ENCODE measurements at regions not wholly inside any gene's neighbourhood (a gene's known extent, or its start where the extent isn't known, plus 50 kb on each side); places are given as distances from the start of the nearest gene placed in this dataset.

DNA sequence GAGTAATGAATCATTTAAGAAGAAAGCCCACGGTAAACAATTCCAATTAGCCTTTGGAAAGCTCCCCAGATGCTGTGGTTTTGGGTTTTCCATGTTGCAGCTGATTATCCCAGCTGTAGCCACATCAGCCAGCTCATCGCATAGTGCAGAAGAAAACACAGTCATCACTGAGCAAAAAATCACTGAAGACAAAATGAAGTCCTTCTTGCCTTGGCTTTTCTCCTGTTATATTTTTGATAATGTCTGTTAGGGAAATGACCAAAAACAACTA, 193.0 kb upstream of the C1QTNF7 start:
- TF ChIP-seq, protein P1, sequence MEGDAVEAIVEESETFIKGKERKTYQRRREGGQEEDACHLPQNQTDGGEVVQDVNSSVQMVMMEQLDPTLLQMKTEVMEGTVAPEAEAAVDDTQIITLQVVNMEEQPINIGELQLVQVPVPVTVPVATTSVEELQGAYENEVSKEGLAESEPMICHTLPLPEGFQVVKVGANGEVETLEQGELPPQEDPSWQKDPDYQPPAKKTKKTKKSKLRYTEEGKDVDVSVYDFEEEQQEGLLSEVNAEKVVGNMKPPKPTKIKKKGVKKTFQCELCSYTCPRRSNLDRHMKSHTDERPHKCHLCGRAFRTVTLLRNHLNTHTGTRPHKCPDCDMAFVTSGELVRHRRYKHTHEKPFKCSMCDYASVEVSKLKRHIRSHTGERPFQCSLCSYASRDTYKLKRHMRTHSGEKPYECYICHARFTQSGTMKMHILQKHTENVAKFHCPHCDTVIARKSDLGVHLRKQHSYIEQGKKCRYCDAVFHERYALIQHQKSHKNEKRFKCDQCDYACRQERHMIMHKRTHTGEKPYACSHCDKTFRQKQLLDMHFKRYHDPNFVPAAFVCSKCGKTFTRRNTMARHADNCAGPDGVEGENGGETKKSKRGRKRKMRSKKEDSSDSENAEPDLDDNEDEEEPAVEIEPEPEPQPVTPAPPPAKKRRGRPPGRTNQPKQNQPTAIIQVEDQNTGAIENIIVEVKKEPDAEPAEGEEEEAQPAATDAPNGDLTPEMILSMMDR (IDR thresholded peaks at IDR 0.05) = no peak
- H3K27ac ChIP-seq = no peak overlapping the region
- no peak for DNase-seq
- no peaks in the 10 kb centered on the region for H3K9me3 ChIP-seq
- no peaks in the 10 kb centered on the region for H3K36me3 ChIP-seq
- H3K4me1 ChIP-seq = peaks cover 31% of the 10 kb centered on the region
- intact Hi-C loops (cut with DNase I) = loop anchor here (5.0 kb wide), 1 partner anchor 223 kb away; no protein-coding TSS in a partner anchor
- no peak overlapping the region for H3K4me3 ChIP-seq
- H3K27me3 ChIP-seq (ENCODE audit: low read depth) = no peaks in the 10 kb centered on the region
- no peak for ATAC-seq

DNA sequence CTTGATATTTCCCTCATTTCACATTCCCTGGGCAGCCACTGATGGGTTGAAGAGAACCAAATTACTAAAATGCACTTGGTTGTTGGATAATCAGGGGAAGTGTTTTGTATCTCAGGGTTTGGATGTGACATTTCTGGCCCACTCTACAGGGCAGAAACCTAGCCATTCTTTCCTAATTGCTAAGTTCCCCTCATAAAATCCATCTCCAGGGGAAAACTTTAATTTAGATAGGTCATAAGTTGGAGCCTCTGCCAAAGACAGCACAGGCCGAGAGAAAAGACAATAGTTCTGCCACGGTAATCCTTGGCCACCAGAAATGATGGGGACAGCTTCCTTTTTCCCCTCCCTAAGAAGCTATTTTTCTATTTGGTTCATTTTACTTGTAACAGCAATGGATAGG, 192.7 kb upstream of the C1QTNF7 start:
- no peaks in the 10 kb centered on the region for H3K36me3 ChIP-seq
- no peaks in the 10 kb centered on the region for H3K27me3 ChIP-seq (ENCODE audit: low read depth)
- peaks cover 31% of the 10 kb centered on the region for H3K4me1 ChIP-seq
- no peak overlapping the region for H3K27ac ChIP-seq
- intact Hi-C loops (cut with DNase I) = no loop called here
- TF ChIP-seq, protein P1 (IDR thresholded peaks at IDR 0.05) = no peak
- DNase-seq = no peak
- H3K4me3 ChIP-seq = no peak overlapping the region
- H3K9me3 ChIP-seq = no peaks in the 10 kb centered on the region
- ATAC-seq = no peak

DNA sequence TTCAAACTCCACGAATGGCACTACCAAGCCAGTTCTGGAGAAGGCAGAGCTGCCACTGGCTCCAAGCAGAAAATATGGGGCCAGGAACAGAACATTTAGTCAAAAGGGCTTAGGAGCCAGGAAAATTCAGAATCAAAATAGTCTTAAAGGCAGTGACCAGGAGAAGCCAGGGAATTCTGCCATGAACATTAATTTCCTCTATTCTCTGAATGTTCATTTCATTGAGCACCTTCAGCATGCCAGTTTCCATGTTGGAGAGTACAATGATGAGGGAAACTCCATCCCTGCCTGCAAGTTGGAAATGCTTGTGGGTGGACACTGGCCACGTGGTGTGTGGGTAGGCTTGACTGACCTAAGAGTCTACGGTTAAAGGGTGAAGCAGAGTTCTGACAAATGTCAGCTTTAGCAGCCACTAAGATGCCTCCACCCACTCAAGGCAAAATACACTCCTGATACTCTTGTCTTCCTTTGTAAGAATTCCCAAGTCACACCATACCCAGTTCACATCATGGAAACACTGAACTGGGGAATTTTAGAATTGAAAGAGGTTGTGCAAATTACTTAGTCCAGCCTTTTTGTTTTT, 190.1 kb upstream of the C1QTNF7 start:
- no peak for ATAC-seq
- H3K27ac ChIP-seq = no peak overlapping the region
- H3K27me3 ChIP-seq (ENCODE audit: low read depth) = no peaks in the 10 kb centered on the region
- no peak overlapping the region for H3K4me3 ChIP-seq
- H3K9me3 ChIP-seq = no peaks in the 10 kb centered on the region
- peaks cover 20% of the 10 kb centered on the region for H3K4me1 ChIP-seq
- intact Hi-C loops (cut with DNase I) = no loop called here
- no peak for DNase-seq
- H3K36me3 ChIP-seq = no peaks in the 10 kb centered on the region
- TF ChIP-seq, protein P1 (IDR thresholded peaks at IDR 0.05) = no peak

DNA sequence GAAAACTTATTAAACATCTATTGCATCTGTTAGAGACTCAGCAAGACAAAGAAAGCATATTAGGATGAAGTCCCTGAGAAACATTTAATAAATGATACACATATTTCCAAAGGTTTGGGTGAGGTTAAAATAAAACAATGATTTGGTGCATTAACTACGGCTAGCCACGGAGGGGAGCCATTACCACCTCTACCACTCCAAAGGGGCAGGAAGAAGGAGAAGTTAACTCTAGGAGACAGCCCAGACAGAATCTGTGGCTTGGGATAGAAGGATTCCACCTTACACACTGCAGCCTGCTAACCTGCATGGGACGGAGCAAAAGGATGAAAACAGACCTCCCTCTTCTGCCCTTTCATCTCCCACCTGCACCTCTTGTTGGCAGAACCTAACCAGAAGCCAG, 189.1 kb upstream of the C1QTNF7 start:
- Histone ChIP-seq H3K9me3 (no peaks in the 10 kb centered on the region), H3K27ac (no peak overlapping the region), H3K36me3 (no peaks in the 10 kb centered on the region), H3K4me3 (no peak overlapping the region), H3K4me1 (peaks cover 10% of the 10 kb centered on the region), H3K27me3 (ENCODE audit: low read depth) (no peaks in the 10 kb centered on the region)
- ATAC-seq (peak; percentile 85 to 86), DNase-seq (no peak)
- intact Hi-C loops (cut with DNase I) = no loop called here
- TF ChIP-seq, protein P1 (IDR thresholded peaks at IDR 0.05) = peak; percentile 58

DNA sequence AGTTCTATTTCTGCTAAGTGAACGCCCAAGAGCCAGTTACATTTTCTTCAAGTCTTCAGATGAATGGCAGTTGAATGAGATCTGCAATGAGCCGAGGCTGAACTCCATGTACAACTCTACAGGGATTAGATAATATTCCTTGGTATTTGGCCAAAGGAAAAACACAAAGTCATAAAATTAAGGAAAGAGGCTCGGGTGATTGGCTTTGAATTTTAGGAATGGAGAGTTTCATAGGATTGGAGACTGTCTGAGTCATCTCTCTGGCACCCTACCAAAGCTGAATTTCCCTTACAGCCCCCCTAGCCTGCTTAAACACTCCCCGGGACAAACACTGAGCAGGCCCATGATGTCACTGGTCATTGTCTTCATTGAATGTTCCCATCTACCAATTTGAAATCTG, 188.0 kb upstream of the C1QTNF7 start:
- Histone ChIP-seq H3K27ac (no peak overlapping the region), H3K9me3 (no peaks in the 10 kb centered on the region), H3K36me3 (no peaks in the 10 kb centered on the region), H3K4me3 (no peak overlapping the region), H3K27me3 (ENCODE audit: low read depth) (no peaks in the 10 kb centered on the region), H3K4me1 (peaks cover 4% of the 10 kb centered on the region)
- intact Hi-C loops (cut with DNase I) = no loop called here
- TF ChIP-seq, protein P1 (IDR thresholded peaks at IDR 0.05) = no peak
- DNase-seq (no peak), ATAC-seq (peak in 1 of 2 donors; percentile 44)

DNA sequence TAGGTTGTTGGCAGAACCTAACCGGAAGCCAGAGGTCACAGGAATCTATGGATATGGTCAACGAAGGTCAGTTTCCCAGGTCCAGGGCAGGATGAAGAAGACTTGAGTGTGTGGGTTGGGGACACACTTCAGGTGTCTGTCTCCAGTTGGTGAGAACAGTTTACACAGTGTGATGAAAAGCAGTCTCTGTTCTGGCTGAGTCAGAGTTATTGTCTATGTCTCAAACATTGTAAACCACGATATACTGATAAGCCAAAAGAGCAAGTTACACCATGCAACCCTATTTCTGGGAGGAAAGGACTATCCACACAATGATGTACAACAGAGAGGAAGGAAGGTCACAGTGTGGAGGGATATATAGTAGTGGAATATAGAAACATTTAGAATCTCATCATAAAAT, 187.1 kb upstream of the C1QTNF7 start:
- DNase-seq (no peak), ATAC-seq (no peak)
- H3K36me3 ChIP-seq = no peaks in the 10 kb centered on the region
- H3K4me3 ChIP-seq = no peak overlapping the region
- intact Hi-C loops (cut with DNase I) = no loop called here
- no peaks in the 10 kb centered on the region for H3K27me3 ChIP-seq (ENCODE audit: low read depth)
- TF ChIP-seq, protein P1 (IDR thresholded peaks at IDR 0.05) = no peak
- no peaks in the 10 kb centered on the region for H3K9me3 ChIP-seq
- H3K4me1 ChIP-seq = peaks cover 4% of the 10 kb centered on the region
- no peak overlapping the region for H3K27ac ChIP-seq

All from lower lobe of right lung (tissue), 2 donors.